B cell (primary cell): ENCODE measurements at regions not wholly inside any gene's neighbourhood (a gene's known extent, or its start where the extent isn't known, plus 50 kb on each side); places are given as distances from the start of the nearest gene placed in this dataset.

Experiments used
- EZH2 ChIP-seq: IDR thresholded peaks from 2 replicates; pipeline ENCODE4 v1.6.1; 2012; ENCODE audit warnings: borderline replicate concordance, low read depth, mild to moderate bottlenecking, moderate library complexity, low read length; ENCODE audit not compliant: insufficient read depth, poor library complexity, severe bottlenecking
- TF ChIP-seq, protein P1 (sequence below): fragments of 200-600 bp; IDR thresholded peaks from one replicate; pipeline ENCODE4 v1.8.0; 2022; ENCODE audit warnings: antibody characterized with exemption, mild to moderate bottlenecking

GRCh38 chr3:87624860-87625259, 348.5 kb upstream of the POU1F1 start:
- TF ChIP-seq, protein P1, sequence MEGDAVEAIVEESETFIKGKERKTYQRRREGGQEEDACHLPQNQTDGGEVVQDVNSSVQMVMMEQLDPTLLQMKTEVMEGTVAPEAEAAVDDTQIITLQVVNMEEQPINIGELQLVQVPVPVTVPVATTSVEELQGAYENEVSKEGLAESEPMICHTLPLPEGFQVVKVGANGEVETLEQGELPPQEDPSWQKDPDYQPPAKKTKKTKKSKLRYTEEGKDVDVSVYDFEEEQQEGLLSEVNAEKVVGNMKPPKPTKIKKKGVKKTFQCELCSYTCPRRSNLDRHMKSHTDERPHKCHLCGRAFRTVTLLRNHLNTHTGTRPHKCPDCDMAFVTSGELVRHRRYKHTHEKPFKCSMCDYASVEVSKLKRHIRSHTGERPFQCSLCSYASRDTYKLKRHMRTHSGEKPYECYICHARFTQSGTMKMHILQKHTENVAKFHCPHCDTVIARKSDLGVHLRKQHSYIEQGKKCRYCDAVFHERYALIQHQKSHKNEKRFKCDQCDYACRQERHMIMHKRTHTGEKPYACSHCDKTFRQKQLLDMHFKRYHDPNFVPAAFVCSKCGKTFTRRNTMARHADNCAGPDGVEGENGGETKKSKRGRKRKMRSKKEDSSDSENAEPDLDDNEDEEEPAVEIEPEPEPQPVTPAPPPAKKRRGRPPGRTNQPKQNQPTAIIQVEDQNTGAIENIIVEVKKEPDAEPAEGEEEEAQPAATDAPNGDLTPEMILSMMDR = no peak
- TF ChIP-seq EZH2 = no peak
